WTC11 (cell line): ENCODE measurements at regions not wholly inside any gene's neighbourhood (a gene's known extent, or its start where the extent isn't known, plus 50 kb on each side); places are given as distances from the start of the nearest gene placed in this dataset.

Experiments used
- ATAC-seq: fragments of 200-7000 bp; cut with Tn5 transposase; 2 replicates; pipeline ENCODE4 v1.10.0; 2021; ENCODE audit warnings: mild to moderate bottlenecking, moderate library complexity
- CTCF ChIA-PET: fragments of 300-600 bp; sonication (Branson Sonifier 250); formaldehyde crosslinking; loops from one replicate; lab custom pipeline; 2021; ENCODE audit warnings: antibody characterized with exemption; lab: Charles Lee
- POLR2A ChIA-PET: fragments of 350-600 bp; sonication (Branson Sonifier 250); formaldehyde crosslinking; loops from one replicate; lab custom pipeline; 2021; ENCODE audit warnings: antibody characterized with exemption; lab: Charles Lee
- DNase-seq: peaks from one replicate; pipeline ENCODE4 v3.0.0; 2021; ENCODE audit warnings: low spot score
- H3K27ac Mint-ChIP-seq: 2 replicates; pipeline ENCODE4 v1.8.0; 2021; ENCODE audit warnings: mixed read lengths
- H3K27me3 Mint-ChIP-seq: 2 replicates; pipeline ENCODE4 v1.8.0; 2021; ENCODE audit warnings: low read depth, mild to moderate bottlenecking, moderate library complexity, mixed read lengths
- H3K36me3 Mint-ChIP-seq: 2 replicates; pipeline ENCODE4 v1.8.0; 2021; ENCODE audit warnings: mixed read lengths
- H3K4me1 Mint-ChIP-seq: 2 replicates; pipeline ENCODE4 v1.8.0; 2022; ENCODE audit warnings: mixed read lengths
- H3K4me3 Mint-ChIP-seq: 2 replicates; pipeline ENCODE4 v1.8.0; 2021; ENCODE audit warnings: mild to moderate bottlenecking, moderate library complexity, mixed read lengths
- H3K9me3 Mint-ChIP-seq: 2 replicates; pipeline ENCODE4 v1.8.0; 2021; ENCODE audit warnings: mixed read lengths
- EMX1 ChIP-seq: fragments of 250-450 bp; sonication (Bioruptor Pico); IDR thresholded peaks from 2 replicates; pipeline ENCODE4 v1.8.0; 2021; ENCODE audit warnings: mild to moderate bottlenecking
- FOXJ3 ChIP-seq: sonication (generic); formaldehyde crosslinking; IDR thresholded peaks from 2 replicates; pipeline ENCODE4 v1.9.0; 2021; ENCODE audit warnings: missing genetic modification reagents, mild to moderate bottlenecking, borderline replicate concordance
- FOXK1 ChIP-seq: sonication (generic); formaldehyde crosslinking; IDR thresholded peaks from 2 replicates; pipeline ENCODE4 v1.8.0; 2022; ENCODE audit warnings: mild to moderate bottlenecking, moderate library complexity, missing genetic modification reagents
- JUN ChIP-seq: sonication (generic); formaldehyde crosslinking; IDR thresholded peaks from 2 replicates; pipeline ENCODE4 v1.8.0; 2023; ENCODE audit warnings: mild to moderate bottlenecking, missing genetic modification reagents
- NR3C1 ChIP-seq: sonication (generic); formaldehyde crosslinking; conservative IDR thresholded peaks from 2 replicates; pipeline ENCODE4 v1.8.1; 2023; ENCODE audit warnings: low read depth, mild to moderate bottlenecking, missing genetic modification reagents
- RORB ChIP-seq: fragments of 250-450 bp; sonication (Bioruptor Pico); IDR thresholded peaks from 2 replicates; pipeline ENCODE4 v1.9.0; 2021; ENCODE audit warnings: mild to moderate bottlenecking
- SMAD3 ChIP-seq: sonication (generic); formaldehyde crosslinking; IDR thresholded peaks from 2 replicates; pipeline ENCODE4 v1.8.0; 2022; ENCODE audit warnings: missing genetic modification reagents, mild to moderate bottlenecking, borderline replicate concordance
- TP53 ChIP-seq: sonication (generic); formaldehyde crosslinking; IDR thresholded peaks from 2 replicates; pipeline ENCODE4 v1.8.1; 2023; ENCODE audit warnings: mild to moderate bottlenecking, missing genetic modification reagents
- ZBTB21 ChIP-seq: sonication (generic); formaldehyde crosslinking; IDR thresholded peaks from 2 replicates; pipeline ENCODE4 v1.8.1; 2023; ENCODE audit warnings: mild to moderate bottlenecking, missing genetic modification reagents, borderline replicate concordance
- ZNF219 ChIP-seq: sonication (generic); formaldehyde crosslinking; IDR thresholded peaks from 2 replicates; pipeline ENCODE4 v1.8.0; 2023; ENCODE audit warnings: missing genetic modification reagents, mild to moderate bottlenecking, borderline replicate concordance
- ZNF671 ChIP-seq: fragments of 250-450 bp; sonication (Bioruptor Pico); IDR thresholded peaks from 2 replicates; pipeline ENCODE4 v1.8.0; 2021; ENCODE audit warnings: mild to moderate bottlenecking
- TF ChIP-seq, protein P1 (sequence below): sonication (generic); formaldehyde crosslinking; IDR thresholded peaks from 2 replicates; pipeline ENCODE4 v1.8.0; 2022; ENCODE audit warnings: missing genetic modification reagents
- TF ChIP-seq, protein P2 (sequence below): sonication (generic); formaldehyde crosslinking; IDR thresholded peaks from 2 replicates; pipeline ENCODE4 v1.8.1; 2023; ENCODE audit warnings: mild to moderate bottlenecking, missing genetic modification reagents, borderline replicate concordance
- TF ChIP-seq, protein P3 (sequence below): fragments of 200-600 bp; IDR thresholded peaks from 2 replicates; pipeline ENCODE4 v1.8.0; 2022; ENCODE audit warnings: antibody characterized with exemption
- TF ChIP-seq, protein P4 (sequence below): fragments of 250-450 bp; sonication (Bioruptor Pico); IDR thresholded peaks from 2 replicates; pipeline ENCODE4 v1.9.0; 2021; ENCODE audit warnings: moderate library complexity, mild to moderate bottlenecking, inconsistent platforms, borderline replicate concordance

DNA sequence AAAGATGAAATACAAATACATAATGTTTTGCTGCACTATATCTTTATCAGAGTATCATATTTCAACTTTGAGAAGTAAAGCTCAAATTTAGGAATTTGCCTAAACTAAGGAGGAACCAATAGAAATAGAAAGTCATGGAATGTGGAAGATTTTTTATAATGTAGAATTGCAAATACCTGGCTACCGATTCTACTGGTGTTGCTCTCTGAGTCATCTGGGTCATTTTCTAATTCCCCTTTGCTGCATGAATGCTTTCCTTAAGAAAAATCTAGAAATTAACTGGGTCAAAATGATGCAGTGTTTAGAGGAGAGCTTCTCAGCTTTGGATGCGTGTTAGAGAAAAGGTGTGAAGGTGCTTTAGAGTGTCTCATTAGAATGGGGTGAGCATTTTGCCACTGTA, 568.9 kb upstream of the ANKRD30A start:
- no peak for ATAC-seq

DNA sequence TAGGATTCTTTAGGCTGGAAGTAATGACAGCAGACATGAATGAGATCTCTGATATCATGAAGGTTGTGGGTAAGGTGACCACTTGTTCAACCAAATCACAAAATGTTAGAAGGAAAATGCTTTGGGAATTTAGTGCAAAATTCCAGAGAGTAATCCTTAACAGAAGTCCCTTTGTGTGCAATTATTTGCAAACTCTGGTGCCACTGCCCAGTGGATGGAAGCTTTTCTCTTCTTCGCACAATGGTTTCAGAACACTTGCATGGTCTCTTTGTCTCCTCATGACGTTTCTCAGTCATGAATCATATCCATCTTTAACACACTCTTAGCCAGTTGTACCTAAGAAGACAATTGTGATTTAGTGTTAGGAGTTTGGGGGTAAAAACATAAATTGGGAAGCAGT, 570.4 kb upstream of the ANKRD30A start:
- Mint-ChIP-seq H3K36me3 (no peaks in the 10 kb centered on the region), H3K9me3 (no peaks in the 10 kb centered on the region), H3K27me3 (no peaks in the 10 kb centered on the region), H3K4me1 (no peaks in the 10 kb centered on the region), H3K4me3 (no peak overlapping the region)
- POLR2A ChIA-PET, result no interaction called here
- ATAC-seq, result no peak
- DNase-seq, result no peak
- TF ChIP-seq RORB (CRISPR knock-in tag), result no peak
- no peak for TF ChIP-seq ZNF671 (CRISPR knock-in tag)
- TF ChIP-seq, protein P1, sequence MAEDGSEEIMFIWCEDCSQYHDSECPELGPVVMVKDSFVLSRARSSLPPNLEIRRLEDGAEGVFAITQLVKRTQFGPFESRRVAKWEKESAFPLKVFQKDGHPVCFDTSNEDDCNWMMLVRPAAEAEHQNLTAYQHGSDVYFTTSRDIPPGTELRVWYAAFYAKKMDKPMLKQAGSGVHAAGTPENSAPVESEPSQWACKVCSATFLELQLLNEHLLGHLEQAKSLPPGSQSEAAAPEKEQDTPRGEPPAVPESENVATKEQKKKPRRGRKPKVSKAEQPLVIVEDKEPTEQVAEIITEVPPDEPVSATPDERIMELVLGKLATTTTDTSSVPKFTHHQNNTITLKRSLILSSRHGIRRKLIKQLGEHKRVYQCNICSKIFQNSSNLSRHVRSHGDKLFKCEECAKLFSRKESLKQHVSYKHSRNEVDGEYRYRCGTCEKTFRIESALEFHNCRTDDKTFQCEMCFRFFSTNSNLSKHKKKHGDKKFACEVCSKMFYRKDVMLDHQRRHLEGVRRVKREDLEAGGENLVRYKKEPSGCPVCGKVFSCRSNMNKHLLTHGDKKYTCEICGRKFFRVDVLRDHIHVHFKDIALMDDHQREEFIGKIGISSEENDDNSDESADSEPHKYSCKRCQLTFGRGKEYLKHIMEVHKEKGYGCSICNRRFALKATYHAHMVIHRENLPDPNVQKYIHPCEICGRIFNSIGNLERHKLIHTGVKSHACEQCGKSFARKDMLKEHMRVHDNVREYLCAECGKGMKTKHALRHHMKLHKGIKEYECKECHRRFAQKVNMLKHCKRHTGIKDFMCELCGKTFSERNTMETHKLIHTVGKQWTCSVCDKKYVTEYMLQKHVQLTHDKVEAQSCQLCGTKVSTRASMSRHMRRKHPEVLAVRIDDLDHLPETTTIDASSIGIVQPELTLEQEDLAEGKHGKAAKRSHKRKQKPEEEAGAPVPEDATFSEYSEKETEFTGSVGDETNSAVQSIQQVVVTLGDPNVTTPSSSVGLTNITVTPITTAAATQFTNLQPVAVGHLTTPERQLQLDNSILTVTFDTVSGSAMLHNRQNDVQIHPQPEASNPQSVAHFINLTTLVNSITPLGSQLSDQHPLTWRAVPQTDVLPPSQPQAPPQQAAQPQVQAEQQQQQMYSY, result no peak
- TF ChIP-seq NR3C1, result no peak
- TF ChIP-seq, all 79 proteins: peak for 0
- CTCF ChIA-PET, result no interaction called here
- H3K27ac Mint-ChIP-seq, result no peak overlapping the region

More for the DNA sequence above, 568.9 kb upstream of the ANKRD30A start:
- TF ChIP-seq, protein P2, sequence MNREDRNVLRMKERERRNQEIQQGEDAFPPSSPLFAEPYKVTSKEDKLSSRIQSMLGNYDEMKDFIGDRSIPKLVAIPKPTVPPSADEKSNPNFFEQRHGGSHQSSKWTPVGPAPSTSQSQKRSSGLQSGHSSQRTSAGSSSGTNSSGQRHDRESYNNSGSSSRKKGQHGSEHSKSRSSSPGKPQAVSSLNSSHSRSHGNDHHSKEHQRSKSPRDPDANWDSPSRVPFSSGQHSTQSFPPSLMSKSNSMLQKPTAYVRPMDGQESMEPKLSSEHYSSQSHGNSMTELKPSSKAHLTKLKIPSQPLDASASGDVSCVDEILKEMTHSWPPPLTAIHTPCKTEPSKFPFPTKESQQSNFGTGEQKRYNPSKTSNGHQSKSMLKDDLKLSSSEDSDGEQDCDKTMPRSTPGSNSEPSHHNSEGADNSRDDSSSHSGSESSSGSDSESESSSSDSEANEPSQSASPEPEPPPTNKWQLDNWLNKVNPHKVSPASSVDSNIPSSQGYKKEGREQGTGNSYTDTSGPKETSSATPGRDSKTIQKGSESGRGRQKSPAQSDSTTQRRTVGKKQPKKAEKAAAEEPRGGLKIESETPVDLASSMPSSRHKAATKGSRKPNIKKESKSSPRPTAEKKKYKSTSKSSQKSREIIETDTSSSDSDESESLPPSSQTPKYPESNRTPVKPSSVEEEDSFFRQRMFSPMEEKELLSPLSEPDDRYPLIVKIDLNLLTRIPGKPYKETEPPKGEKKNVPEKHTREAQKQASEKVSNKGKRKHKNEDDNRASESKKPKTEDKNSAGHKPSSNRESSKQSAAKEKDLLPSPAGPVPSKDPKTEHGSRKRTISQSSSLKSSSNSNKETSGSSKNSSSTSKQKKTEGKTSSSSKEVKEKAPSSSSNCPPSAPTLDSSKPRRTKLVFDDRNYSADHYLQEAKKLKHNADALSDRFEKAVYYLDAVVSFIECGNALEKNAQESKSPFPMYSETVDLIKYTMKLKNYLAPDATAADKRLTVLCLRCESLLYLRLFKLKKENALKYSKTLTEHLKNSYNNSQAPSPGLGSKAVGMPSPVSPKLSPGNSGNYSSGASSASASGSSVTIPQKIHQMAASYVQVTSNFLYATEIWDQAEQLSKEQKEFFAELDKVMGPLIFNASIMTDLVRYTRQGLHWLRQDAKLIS (CRISPR knock-in tag), result no peak
- TF ChIP-seq, protein P3, sequence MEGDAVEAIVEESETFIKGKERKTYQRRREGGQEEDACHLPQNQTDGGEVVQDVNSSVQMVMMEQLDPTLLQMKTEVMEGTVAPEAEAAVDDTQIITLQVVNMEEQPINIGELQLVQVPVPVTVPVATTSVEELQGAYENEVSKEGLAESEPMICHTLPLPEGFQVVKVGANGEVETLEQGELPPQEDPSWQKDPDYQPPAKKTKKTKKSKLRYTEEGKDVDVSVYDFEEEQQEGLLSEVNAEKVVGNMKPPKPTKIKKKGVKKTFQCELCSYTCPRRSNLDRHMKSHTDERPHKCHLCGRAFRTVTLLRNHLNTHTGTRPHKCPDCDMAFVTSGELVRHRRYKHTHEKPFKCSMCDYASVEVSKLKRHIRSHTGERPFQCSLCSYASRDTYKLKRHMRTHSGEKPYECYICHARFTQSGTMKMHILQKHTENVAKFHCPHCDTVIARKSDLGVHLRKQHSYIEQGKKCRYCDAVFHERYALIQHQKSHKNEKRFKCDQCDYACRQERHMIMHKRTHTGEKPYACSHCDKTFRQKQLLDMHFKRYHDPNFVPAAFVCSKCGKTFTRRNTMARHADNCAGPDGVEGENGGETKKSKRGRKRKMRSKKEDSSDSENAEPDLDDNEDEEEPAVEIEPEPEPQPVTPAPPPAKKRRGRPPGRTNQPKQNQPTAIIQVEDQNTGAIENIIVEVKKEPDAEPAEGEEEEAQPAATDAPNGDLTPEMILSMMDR, result no peak
- TF ChIP-seq ZNF219 (no peak), ZBTB21 (no peak), JUN (CRISPR knock-in tag) (no peak), TP53 (CRISPR knock-in tag) (no peak), SMAD3 (CRISPR knock-in tag) (no peak), EMX1 (no peak), FOXJ3 (no peak), FOXK1 (CRISPR knock-in tag) (no peak)
- TF ChIP-seq, protein P4, sequence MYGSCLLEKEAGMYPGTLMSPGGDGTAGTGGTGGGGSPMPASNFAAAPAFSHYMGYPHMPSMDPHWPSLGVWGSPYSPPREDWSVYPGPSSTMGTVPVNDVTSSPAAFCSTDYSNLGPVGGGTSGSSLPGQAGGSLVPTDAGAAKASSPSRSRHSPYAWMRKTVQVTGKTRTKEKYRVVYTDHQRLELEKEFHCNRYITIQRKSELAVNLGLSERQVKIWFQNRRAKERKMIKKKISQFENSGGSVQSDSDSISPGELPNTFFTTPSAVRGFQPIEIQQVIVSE (CRISPR knock-in tag), result no peak
- Mint-ChIP-seq H3K27ac (no peak overlapping the region), H3K4me3 (no peak overlapping the region), H3K9me3 (no peaks in the 10 kb centered on the region), H3K27me3 (no peaks in the 10 kb centered on the region), H3K36me3 (no peaks in the 10 kb centered on the region), H3K4me1 (no peaks in the 10 kb centered on the region)
- ChIA-PET CTCF (no interaction called here), POLR2A (no interaction called here)
- DNase-seq, result no peak
